Aorta (tissue), 5 donors: ENCODE measurements at regions not wholly inside any gene's neighbourhood (a gene's known extent, or its start where the extent isn't known, plus 50 kb on each side); places are given as distances from the start of the nearest gene placed in this dataset.

Source experiments
- ATAC-seq: fragments of 200-7000 bp; cut with Tn5 transposase; one replicate; pipeline ENCODE4 v1.9.1; 2022; ENCODE audit warnings: moderate library complexity; ENCODE audit not compliant: low FRiP score
- DNase-seq, 2 donors: peaks; one replicate each; pipeline ENCODE4 v3.0.0-alpha.2; 2020
- H3K27ac ChIP-seq, 2 donors: one replicate each; pipeline ENCODE4 v1.5.1; 2013; ENCODE audit warnings: low read length in 2 of 2, mild to moderate bottlenecking in 2 of 2, moderate library complexity in 2 of 2, control low read depth in 1 of 2, inconsistent platforms in 1 of 2, low read depth in 1 of 2
- H3K27me3 ChIP-seq, 2 donors: one replicate each; pipeline ENCODE4 v1.6.1; 2013; ENCODE audit warnings: control low read depth in 1 of 2, low read length in 1 of 2, mild to moderate bottlenecking in 1 of 2, moderate library complexity in 1 of 2; ENCODE audit not compliant: insufficient read depth in 2 of 2, control insufficient read depth in 1 of 2
- H3K36me3 ChIP-seq, 2 donors: one replicate each; pipeline ENCODE4 v1.6.1; 2013; ENCODE audit warnings: control low read depth in 1 of 2, low read length in 1 of 2, mild to moderate bottlenecking in 1 of 2; ENCODE audit not compliant: insufficient read depth in 2 of 2, control insufficient read depth in 1 of 2
- H3K4me1 ChIP-seq, 2 donors: one replicate each; pipeline ENCODE4 v1.6.1; 2013; ENCODE audit warnings: low read length in 2 of 2, control low read depth in 1 of 2, mild to moderate bottlenecking in 1 of 2, moderate library complexity in 1 of 2; ENCODE audit not compliant: insufficient read depth in 2 of 2, control insufficient read depth in 1 of 2
- H3K4me3 ChIP-seq, 2 donors: one replicate each; pipeline ENCODE4 v1.5.1; 2013; ENCODE audit warnings: low read length in 2 of 2, control low read depth in 1 of 2, mild to moderate bottlenecking in 1 of 2
- H3K9me3 ChIP-seq: one replicate; pipeline ENCODE4 v1.6.1; 2013; ENCODE audit warnings: mild to moderate bottlenecking, low read length; ENCODE audit not compliant: control insufficient read depth
- WGBS, 2 donors: extraction: QIAGEN DNeasy Blood & Tissue Kit; methylation state at CpG; one replicate each; pipeline ENCODE4 v1.1.7; 2013; 5-methylcytosine and 5-hydroxymethylcytosine counted together
- intact Hi-C, 2 donors: fragments of 100-400 bp; cut with DNase I; formaldehyde crosslinking; loops; one replicate each; pipeline versions ENCODE4 v1.14.2 to v1.15.0; 2022
- donor health status: healthy with polysubstance abuse.
- donor health status: Bipolar disorder and iron deficiency.
- donor health status: DM: no; HTN: no; CAD: no.
- donor health status: DM: no; HTN: no; CAD: no.
- donor health status: DM: yes; HTN: yes; CAD: no.

GRCh38 chr15:77762747-77763355 is 130.1 kb upstream of the LINGO1 start:
- no peaks in the 10 kb centered on the region for H3K36me3 ChIP-seq
- DNase-seq (no peak), ATAC-seq (no peak)
- no peaks in the 10 kb centered on the region for H3K9me3 ChIP-seq
- H3K27ac ChIP-seq, result no peak overlapping the region
- 77 to 79% methylated on average over 15 of the region's 15 CpGs for WGBS, 2 donors
- intact Hi-C loops, result no loop called here
- H3K4me3 ChIP-seq, result no peak overlapping the region
- H3K4me1 ChIP-seq, result no peaks in the 10 kb centered on the region
- H3K27me3 ChIP-seq, result no peaks in the 10 kb centered on the region

GRCh38 chr15:77759896-77760592 is 127.3 kb upstream of the LINGO1 start:
- Histone ChIP-seq H3K27me3 (no peaks in the 10 kb centered on the region), H3K4me1 (no peaks in the 10 kb centered on the region), H3K27ac (no peak overlapping the region), H3K4me3 (no peak overlapping the region), H3K36me3 (no peaks in the 10 kb centered on the region), H3K9me3 (no peaks in the 10 kb centered on the region)
- intact Hi-C loops, result no loop called here
- ATAC-seq (no peak), DNase-seq (no peak)
- WGBS, 2 donors, result 34 to 38% methylated on average over 13 to 14 of the region's 14 CpGs

- no peak for ATAC-seq
- DNase-seq, result no peak
- no peaks in the 10 kb centered on the region for H3K36me3 ChIP-seq
- H3K4me3 ChIP-seq, result no peak overlapping the region
- H3K9me3 ChIP-seq, result no peaks in the 10 kb centered on the region
- H3K27ac ChIP-seq, result no peak overlapping the region
- no peaks in the 10 kb centered on the region for H3K27me3 ChIP-seq
- intact Hi-C loops, result no loop called here
- no peaks in the 10 kb centered on the region for H3K4me1 ChIP-seq
Observed at GRCh38 chr15:77753939-77754338, 121.2 kb upstream of the LINGO1 start.

GRCh38 chr15:77753281-77753873 is 120.7 kb upstream of the LINGO1 start:
- DNase-seq, result no peak
- intact Hi-C loops, result no loop called here
- Histone ChIP-seq H3K36me3 (no peaks in the 10 kb centered on the region), H3K4me3 (no peak overlapping the region), H3K9me3 (no peaks in the 10 kb centered on the region), H3K4me1 (no peaks in the 10 kb centered on the region), H3K27me3 (no peaks in the 10 kb centered on the region), H3K27ac (no peak overlapping the region)
- ATAC-seq, result no peak
- 30 to 37% methylated on average over 9 of the region's 9 CpGs for WGBS, 2 donors

GRCh38 chr15:77749998-77750540 is 117.4 kb upstream of the LINGO1 start:
- no peak for DNase-seq
- no peaks in the 10 kb centered on the region for H3K4me1 ChIP-seq
- no peak overlapping the region for H3K27ac ChIP-seq
- no peaks in the 10 kb centered on the region for H3K27me3 ChIP-seq
- 79 to 84% methylated on average over 15 of the region's 15 CpGs for WGBS, 2 donors
- no peaks in the 10 kb centered on the region for H3K36me3 ChIP-seq
- no peak overlapping the region for H3K4me3 ChIP-seq
- ATAC-seq, result no peak
- intact Hi-C loops, result no loop called here
- no peaks in the 10 kb centered on the region for H3K9me3 ChIP-seq

- Histone ChIP-seq H3K4me3 (no peak overlapping the region), H3K9me3 (no peaks in the 10 kb centered on the region), H3K27me3 (no peaks in the 10 kb centered on the region), H3K4me1 (no peaks in the 10 kb centered on the region), H3K36me3 (no peaks in the 10 kb centered on the region), H3K27ac (no peak overlapping the region)
- intact Hi-C loops, result no loop called here
- ATAC-seq (no peak), DNase-seq (no peak)
- WGBS, 2 donors, result 72 to 76% methylated on average over 6 of the region's 6 CpGs
Observed at GRCh38 chr15:77749236-77749997, 116.7 kb upstream of the LINGO1 start.

- no peak overlapping the region for H3K4me3 ChIP-seq
- intact Hi-C loops, result no loop called here
- no peaks in the 10 kb centered on the region for H3K9me3 ChIP-seq
- 74% methylated on average over 9 to 10 of the region's 10 CpGs for WGBS, 2 donors
- H3K4me1 ChIP-seq, result no peaks in the 10 kb centered on the region
- H3K36me3 ChIP-seq, result no peaks in the 10 kb centered on the region
- no peak overlapping the region for H3K27ac ChIP-seq
- H3K27me3 ChIP-seq, result no peaks in the 10 kb centered on the region
- ATAC-seq (no peak), DNase-seq (no peak)
Observed at GRCh38 chr15:77748078-77749064, 115.7 kb upstream of the LINGO1 start.
